ENCODE measurements at regions not wholly inside any gene's neighbourhood (a gene's known extent, or its start where the extent isn't known, plus 50 kb on each side); places are given as distances from the start of the nearest gene placed in this dataset.
"Not testable (repeated sequence)": the region's sequence is repeated elsewhere in the genome, so short reads cannot be mapped to it uniquely, and the experiment has no call there.

GRCh38 chr12:91704446-91704845, 441.2 kb downstream of the BTG1 start:
- no peak for DNase-seq (ENCODE audit: low read depth)
- TF ChIP-seq CTCF (IDR thresholded peaks at IDR 0.05; ENCODE audit: control insufficient read depth, extremely low read depth, insufficient read depth): no peak
- H3K4me3 ChIP-seq (ENCODE audit: low read depth, low read length): no peak overlapping the region

GRCh38 chr12:91703491-91704283, 442.0 kb downstream of the BTG1 start:
- H3K4me3 ChIP-seq (ENCODE audit: low read depth, low read length): no peak overlapping the region
- no peak for TF ChIP-seq CTCF (IDR thresholded peaks at IDR 0.05; ENCODE audit: control insufficient read depth, extremely low read depth, insufficient read depth)
- DNase-seq (ENCODE audit: low read depth): no peak

GRCh38 chr12:91702843-91703425, 442.7 kb downstream of the BTG1 start:
- no peak for TF ChIP-seq CTCF (IDR thresholded peaks at IDR 0.05; ENCODE audit: control insufficient read depth, extremely low read depth, insufficient read depth)
- no peak overlapping the region for H3K4me3 ChIP-seq (ENCODE audit: low read depth, low read length)
- no peak for DNase-seq (ENCODE audit: low read depth)

GRCh38 chr12:91695964-91696363, 449.7 kb downstream of the BTG1 start:
- no peak for TF ChIP-seq CTCF (IDR thresholded peaks at IDR 0.05; ENCODE audit: control insufficient read depth, extremely low read depth, insufficient read depth)
- no peak overlapping the region for H3K4me3 ChIP-seq (ENCODE audit: low read depth, low read length)
- no peak for DNase-seq (ENCODE audit: low read depth)

- not testable (repeated sequence) for H3K4me3 ChIP-seq (ENCODE audit: low read depth, low read length); DNase-seq (ENCODE audit: low read depth)
Observed at GRCh38 chr12:91695406-91695805, 450.2 kb downstream of the BTG1 start.

GRCh38 chr12:91690531-91690930, 455.1 kb downstream of the BTG1 start:
- H3K4me3 ChIP-seq (ENCODE audit: low read depth, low read length): no peak overlapping the region
- no peak for TF ChIP-seq CTCF (IDR thresholded peaks at IDR 0.05; ENCODE audit: control insufficient read depth, extremely low read depth, insufficient read depth)
- no peak for DNase-seq (ENCODE audit: low read depth)

- TF ChIP-seq CTCF (IDR thresholded peaks at IDR 0.05; ENCODE audit: control insufficient read depth, extremely low read depth, insufficient read depth): no peak
- DNase-seq (ENCODE audit: low read depth): no peak
- H3K4me3 ChIP-seq (ENCODE audit: low read depth, low read length): no peak overlapping the region
Observed at GRCh38 chr12:91687052-91688017, 458.3 kb downstream of the BTG1 start.
